H1 (cell line): ENCODE measurements at regions not wholly inside any gene's neighbourhood (a gene's known extent, or its start where the extent isn't known, plus 50 kb on each side); places are given as distances from the start of the nearest gene placed in this dataset.

ENCODE experiments used
- CTCF ChIA-PET: fragments of 300-600 bp; sonication (Branson Sonifier 250); formaldehyde crosslinking; loops from one replicate; lab custom pipeline; 2021; ENCODE audit not compliant: partially characterized antibody; lab: Charles Lee
- POLR2A ChIA-PET: fragments of 300-600 bp; sonication (Branson Sonifier 250); formaldehyde crosslinking; loops from one replicate; lab custom pipeline; 2021; ENCODE audit warnings: inconsistent platforms; ENCODE audit not compliant: partially characterized antibody; lab: Charles Lee
- DNase-seq, 2 experiments: peaks; one replicate each; pipeline versions ENCODE4 v3.0.0 to v3.0.0-alpha.2; 2010 to 2022; ENCODE audit warnings: low spot score in 2 of 2, low read depth in 1 of 2, mixed read lengths in 1 of 2
- FAIRE-seq: peaks from 2 replicates; lab custom pipeline; 2011; peaks lifted over from hg19 to GRCh38; lab: Jason Lieb, UNC
- H2AFZ ChIP-seq: 2 replicates; pipeline ENCODE4 v1.8.1; 2012; ENCODE audit warnings: low read length, inconsistent platforms
- H2AK5ac ChIP-seq: 2 replicates; pipeline ENCODE4 v1.6.1; 2013; ENCODE audit warnings: low read depth, low read length
- H2BK120ac ChIP-seq: replicated peaks from 2 replicates; pipeline ENCODE3; 2013; ENCODE audit warnings: low read depth, low read length, inconsistent platforms
- H2BK12ac ChIP-seq: 2 replicates; pipeline ENCODE4 v1.6.1; 2013; ENCODE audit warnings: low read depth, low read length
- H2BK15ac ChIP-seq: 2 replicates; pipeline ENCODE4 v1.6.1; 2013; ENCODE audit warnings: low read length
- H2BK20ac ChIP-seq: 2 replicates; pipeline ENCODE4 v1.6.1; 2013; ENCODE audit warnings: low read length
- H2BK5ac ChIP-seq: 2 replicates; pipeline ENCODE4 v1.6.1; 2013; ENCODE audit warnings: low read depth, low read length
- H3K14ac ChIP-seq: 2 replicates; pipeline ENCODE4 v1.6.1; 2013; ENCODE audit warnings: inconsistent platforms; ENCODE audit not compliant: insufficient read length
- H3K18ac ChIP-seq: 2 replicates; pipeline ENCODE4 v1.6.1; 2013; ENCODE audit warnings: low read length; ENCODE audit errors: extremely low read depth
- H3K23ac ChIP-seq: 2 replicates; pipeline ENCODE4 v1.6.1; 2013; ENCODE audit warnings: inconsistent platforms; ENCODE audit not compliant: insufficient read length
- H3K23me2 ChIP-seq: 2 replicates; pipeline ENCODE4 v1.6.1; 2013; ENCODE audit warnings: low read depth, low read length
- H3K27ac ChIP-seq: 2 replicates; pipeline ENCODE4 v1.6.1; 2011; ENCODE audit warnings: low read depth, low read length, inconsistent platforms
- H3K27me3 ChIP-seq, 4 experiments: replicated peaks in 1 of 4; 1 replicate in 1 of 4; 2 replicates in 3 of 4; pipeline versions ENCODE4 v1.6.1 to v1.8.1; 2011 to 2013; ENCODE audit warnings: low read length in 3 of 4, mild to moderate bottlenecking in 3 of 4, inconsistent platforms in 2 of 4, mixed read lengths in 2 of 4, moderate library complexity in 1 of 4; ENCODE audit not compliant: control insufficient read depth in 3 of 4, insufficient read depth in 3 of 4; ENCODE audit errors: extremely low read depth in 1 of 4
- H3K36me3 ChIP-seq, 4 experiments: 2 replicates each; pipeline versions ENCODE4 v1.6.1 to v1.8.1; 2011 to 2013; ENCODE audit warnings: mild to moderate bottlenecking in 4 of 4, low read length in 3 of 4, moderate library complexity in 2 of 4, control low read depth in 1 of 4, inconsistent platforms in 1 of 4; ENCODE audit not compliant: insufficient read depth in 4 of 4, control insufficient read depth in 2 of 4
- H3K4ac ChIP-seq: replicated peaks from 2 replicates; pipeline ENCODE3; 2013; ENCODE audit warnings: low read length, low read depth, mixed read lengths, inconsistent platforms; ENCODE audit not compliant: insufficient read length
- H3K4me1 ChIP-seq, 4 experiments: replicated peaks in 1 of 4; 1 replicate in 1 of 4; 2 replicates in 3 of 4; pipeline versions ENCODE4 v1.6.1 to v1.8.1; 2011 to 2013; ENCODE audit warnings: low read length in 3 of 4, inconsistent platforms in 2 of 4, mixed read lengths in 1 of 4; ENCODE audit not compliant: insufficient read depth in 4 of 4, control insufficient read depth in 3 of 4
- H3K4me2 ChIP-seq, 2 experiments: 2 replicates each; pipeline versions ENCODE4 v1.6.1 to v1.8.1; 2011 to 2013; ENCODE audit warnings: low read depth in 2 of 2, low read length in 2 of 2, control low read depth in 1 of 2, inconsistent platforms in 1 of 2, mild to moderate bottlenecking in 1 of 2; ENCODE audit not compliant: insufficient read depth in 1 of 2
- H3K4me3 ChIP-seq, 4 experiments: fragments of 200-600, 300-600 bp in 1 of 4; sonication (generic), shearing (Covaris generic), sonication (Bioruptor Twin) in 1 of 4; 2 replicates each; pipeline versions ENCODE4 v1.5.1 to v1.8.1; 2011 to 2016; ENCODE audit warnings: low read length in 4 of 4, low read depth in 3 of 4, control low read depth in 2 of 4, inconsistent platforms in 2 of 4, mild to moderate bottlenecking in 2 of 4, mixed read lengths in 1 of 4, moderate library complexity in 1 of 4; ENCODE audit not compliant: insufficient read depth in 2 of 4; ENCODE audit errors: extremely low read depth in 1 of 4
- H3K56ac ChIP-seq: replicated peaks from 2 replicates; pipeline ENCODE3; 2013; ENCODE audit warnings: low read depth, mild to moderate bottlenecking, mixed read lengths, low read length, inconsistent platforms; ENCODE audit not compliant: insufficient read length
- H3K79me1 ChIP-seq: 2 replicates; pipeline ENCODE4 v1.6.1; 2013; ENCODE audit warnings: low read depth, low read length, control low read depth
- H3K79me2 ChIP-seq, 2 experiments: 2 replicates each; pipeline versions ENCODE4 v1.6.1 to v1.8.1; 2012 to 2013; ENCODE audit warnings: low read length in 2 of 2, mild to moderate bottlenecking in 2 of 2, inconsistent platforms in 1 of 2; ENCODE audit not compliant: insufficient read depth in 2 of 2, control insufficient read depth in 1 of 2
- H3K9ac ChIP-seq, 4 experiments: replicated peaks in 1 of 4; 1 replicate in 1 of 4; 2 replicates in 3 of 4; pipeline versions ENCODE4 v1.6.1 to v1.8.1; 2011 to 2013; ENCODE audit warnings: low read depth in 3 of 4, low read length in 3 of 4, control low read depth in 2 of 4, mild to moderate bottlenecking in 2 of 4, moderate library complexity in 2 of 4, inconsistent platforms in 1 of 4; ENCODE audit errors: extremely low read depth in 1 of 4
- H3K9me3 ChIP-seq, 2 experiments: 2 replicates each; pipeline versions ENCODE4 v1.6.1 to v1.8.1; 2012 to 2013; ENCODE audit warnings: mild to moderate bottlenecking in 2 of 2, moderate library complexity in 2 of 2, control low read depth in 1 of 2, inconsistent platforms in 1 of 2, low read depth in 1 of 2, low read length in 1 of 2, mixed read lengths in 1 of 2; ENCODE audit not compliant: insufficient read depth in 2 of 2
- H4K20me1 ChIP-seq, 2 experiments: replicated peaks in 1 of 2; 2 replicates each; pipeline versions ENCODE3 to v1.8.1; 2011 to 2013; ENCODE audit warnings: inconsistent platforms in 2 of 2, low read length in 2 of 2, mild to moderate bottlenecking in 1 of 2; ENCODE audit not compliant: insufficient read depth in 2 of 2, control insufficient read depth in 1 of 2
- H4K5ac ChIP-seq: 2 replicates; pipeline ENCODE4 v1.6.1; 2013; ENCODE audit warnings: low read length, low read depth, mixed read lengths, inconsistent platforms; ENCODE audit not compliant: insufficient read length
- H4K8ac ChIP-seq: 2 replicates; pipeline ENCODE4 v1.8.0; 2013; ENCODE audit warnings: mild to moderate bottlenecking, moderate library complexity, low read length, inconsistent platforms; ENCODE audit not compliant: insufficient read depth; ENCODE audit errors: extremely low read depth
- H4K91ac ChIP-seq: replicated peaks from 2 replicates; pipeline ENCODE3; 2013; ENCODE audit warnings: low read length, mixed read lengths, inconsistent platforms; ENCODE audit not compliant: insufficient read length
- BRCA1 ChIP-seq: IDR thresholded peaks from 2 replicates; pipeline ENCODE4 v1.6.1; 2012; ENCODE audit warnings: low read depth, low read length, improper control_type of control experiment
- KDM4A ChIP-seq: IDR thresholded peaks from one replicate; pipeline ENCODE4 v1.7.1; 2012; ENCODE audit warnings: low read depth, mild to moderate bottlenecking, moderate library complexity, low read length, inconsistent platforms; ENCODE audit not compliant: severe bottlenecking
- SIX5 ChIP-seq: IDR thresholded peaks from 2 replicates; pipeline ENCODE4 v1.6.1; 2011; ENCODE audit warnings: mild to moderate bottlenecking, low read depth, low read length
- TEAD4 ChIP-seq: IDR thresholded peaks from 2 replicates; pipeline ENCODE4 v1.6.1; 2012; ENCODE audit warnings: low read depth, low read length, inconsistent platforms, mixed read lengths
- WGBS, 2 experiments: shearing (Covaris generic) in 1 of 2; methylation state at CpG; one replicate each; pipeline versions ENCODE4 v1.1.6 to v1.1.7; 2013 to 2015; ENCODE audit warnings: low lambda C conversion rate in 2 of 2, mixed read lengths in 2 of 2, inconsistent platforms in 1 of 2, low coverage in 1 of 2, missing lambda C conversion rate in 1 of 2; ENCODE audit not compliant: insufficient replicate concordance in 2 of 2, insufficient coverage in 1 of 2, insufficient read length in 1 of 2; ENCODE audit errors: extremely low coverage in 1 of 2, missing lambda C conversion rate in 1 of 2; 5-methylcytosine and 5-hydroxymethylcytosine counted together
- TF ChIP-seq, protein P1 (sequence below): IDR thresholded peaks from 2 replicates; pipeline ENCODE4 v1.6.1; 2012; ENCODE audit warnings: low read length, inconsistent platforms

DNA sequence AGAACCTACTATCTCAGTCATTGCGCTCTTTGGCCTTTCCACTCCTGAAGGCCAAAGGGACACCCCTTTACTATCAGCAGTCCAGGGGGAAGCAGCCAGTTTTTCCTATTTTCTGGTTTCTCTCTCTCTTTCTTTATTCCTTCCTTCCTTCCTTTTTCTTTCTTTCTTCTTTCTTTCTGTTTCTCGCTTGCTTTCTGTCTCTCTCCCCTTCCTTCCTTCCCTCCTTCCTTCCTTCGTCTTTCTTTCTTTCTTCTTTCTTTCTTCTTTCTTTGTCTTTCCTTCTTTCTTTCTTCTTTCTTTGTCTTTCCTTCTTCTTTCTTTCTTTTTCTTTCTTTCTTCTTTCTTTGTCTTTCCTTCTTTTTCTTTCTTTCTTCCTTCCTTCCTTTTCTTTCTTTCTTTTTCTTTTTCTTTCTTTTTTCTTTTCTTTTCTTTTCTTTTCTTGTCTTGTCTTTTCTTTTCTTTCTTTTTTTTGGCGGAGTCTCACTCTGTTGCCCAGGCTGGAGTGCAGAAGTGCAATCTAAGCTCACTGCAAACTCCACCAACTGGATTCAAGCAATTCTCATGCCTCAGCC is 64.9 kb upstream of the OTX2 start:
- no peak overlapping the region for H3K27ac ChIP-seq
- H4K20me1 ChIP-seq, result no peaks in the 10 kb centered on the region
- no peak overlapping the region for H2BK120ac ChIP-seq
- no peak overlapping the region for H2AFZ ChIP-seq
- H3K56ac ChIP-seq, result no peak overlapping the region
- H4K8ac ChIP-seq, result no peak overlapping the region
- H4K5ac ChIP-seq, result no peak overlapping the region
- no peaks in the 10 kb centered on the region for H3K23me2 ChIP-seq
- POLR2A ChIA-PET, result no interaction called here
- 81% methylated on average over 4 of the region's 4 CpGs; no CpG with 5 or more reads in 1 of the 2 experiments for WGBS, 2 experiments
- CTCF ChIA-PET, result interaction anchor here (0.6 to 2.5 kb wide), 16 partner anchors 9 to 408 kb away, joined by 3 to 14 read pairs (median 4); no protein-coding TSS in a partner anchor
- DNase-seq (no peak), FAIRE-seq (no peak)
- no peak overlapping the region for H3K23ac ChIP-seq
- H3K79me1 ChIP-seq, result no peaks in the 10 kb centered on the region
- H3K14ac ChIP-seq, result no peak overlapping the region
- no peak overlapping the region for H3K4me2 ChIP-seq
- no peak overlapping the region for H2BK15ac ChIP-seq
- no peaks in the 10 kb centered on the region for H3K36me3 ChIP-seq
- H3K27me3 ChIP-seq, result peaks cover 0 to 2% (median 0%) of the 10 kb centered on the region in 4 experiments; a peak in 2 of 7 replicates
- no peak overlapping the region for H2BK12ac ChIP-seq
- no peak overlapping the region for H3K4me3 ChIP-seq
- no peaks in the 10 kb centered on the region for H3K79me2 ChIP-seq
- no peak overlapping the region for H3K18ac ChIP-seq
- H3K4me1 ChIP-seq, result peaks cover 0 to 5% (median 3%) of the 10 kb centered on the region in 4 experiments; a peak in 3 of 7 replicates
- H3K4ac ChIP-seq, result no peak overlapping the region
- H3K9ac ChIP-seq, result no peak overlapping the region
- H2BK5ac ChIP-seq, result no peak overlapping the region
- no peaks in the 10 kb centered on the region for H3K9me3 ChIP-seq
- no peak overlapping the region for H2BK20ac ChIP-seq
- no peak overlapping the region for H2AK5ac ChIP-seq
- no peak overlapping the region for H4K91ac ChIP-seq
- TF ChIP-seq, protein P1, sequence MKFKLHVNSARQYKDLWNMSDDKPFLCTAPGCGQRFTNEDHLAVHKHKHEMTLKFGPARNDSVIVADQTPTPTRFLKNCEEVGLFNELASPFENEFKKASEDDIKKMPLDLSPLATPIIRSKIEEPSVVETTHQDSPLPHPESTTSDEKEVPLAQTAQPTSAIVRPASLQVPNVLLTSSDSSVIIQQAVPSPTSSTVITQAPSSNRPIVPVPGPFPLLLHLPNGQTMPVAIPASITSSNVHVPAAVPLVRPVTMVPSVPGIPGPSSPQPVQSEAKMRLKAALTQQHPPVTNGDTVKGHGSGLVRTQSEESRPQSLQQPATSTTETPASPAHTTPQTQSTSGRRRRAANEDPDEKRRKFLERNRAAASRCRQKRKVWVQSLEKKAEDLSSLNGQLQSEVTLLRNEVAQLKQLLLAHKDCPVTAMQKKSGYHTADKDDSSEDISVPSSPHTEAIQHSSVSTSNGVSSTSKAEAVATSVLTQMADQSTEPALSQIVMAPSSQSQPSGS, result no peak
- TF ChIP-seq TEAD4 (no peak), KDM4A (no peak), BRCA1 (no peak), SIX5 (no peak)
